Endothelial cell of umbilical vein (primary cell): ENCODE measurements at regions not wholly inside any gene's neighbourhood (a gene's known extent, or its start where the extent isn't known, plus 50 kb on each side); places are given as distances from the start of the nearest gene placed in this dataset.

Experiments used
- CTCF ChIP-seq, 2 donors: IDR thresholded peaks; 1 replicate in 1 of 2; 2 replicates in 1 of 2; pipeline ENCODE4 v1.5.1; 2011; ENCODE audit warnings: low read length in 2 of 2, mild to moderate bottlenecking in 2 of 2, moderate library complexity in 2 of 2, control low read depth in 1 of 2, inconsistent platforms in 1 of 2, low read depth in 1 of 2; ENCODE audit not compliant: insufficient read depth in 1 of 2; ENCODE audit errors: extremely low read depth in 1 of 2
- EZH2 ChIP-seq: IDR thresholded peaks from 2 replicates; pipeline ENCODE4 v1.6.1; 2012; ENCODE audit warnings: borderline replicate concordance, low read depth, mild to moderate bottlenecking, moderate library complexity, low read length, inconsistent platforms; ENCODE audit not compliant: severe bottlenecking
- POLR2AphosphoS5 ChIP-seq: IDR thresholded peaks from 2 replicates; pipeline ENCODE4 v1.6.1; 2012; ENCODE audit warnings: low read depth, mild to moderate bottlenecking, control low read depth, low read length, moderate library complexity; ENCODE audit not compliant: insufficient read depth

DNA sequence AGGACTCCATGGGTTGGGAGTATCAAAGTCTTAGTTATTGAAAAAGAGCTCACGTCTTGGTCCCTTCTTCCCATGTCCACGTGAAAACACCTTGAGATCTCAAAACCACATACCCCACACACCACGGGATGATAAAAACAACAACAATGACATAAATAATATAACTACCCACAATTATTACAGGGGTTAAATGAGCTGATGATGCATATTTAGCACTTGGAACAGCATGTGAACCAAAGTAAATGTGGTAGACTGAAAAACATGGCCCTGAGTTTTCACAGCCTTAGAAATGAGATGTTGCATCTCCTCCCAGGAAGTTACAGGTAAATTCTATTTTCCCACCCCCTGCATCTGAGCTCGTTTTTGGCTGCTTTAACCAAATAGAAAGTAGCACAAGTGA is 208.9 kb downstream of the C16orf95 start:
- no peak for TF ChIP-seq EZH2
- TF ChIP-seq CTCF (IDR thresholded peaks at IDR 0.05; ENCODE audit: extremely low read depth in 1 of 2, insufficient read depth in 1 of 2, low read depth in 1 of 2, low read length in 2 of 2), result no peak
- no peak for TF ChIP-seq POLR2AphosphoS5
